ENCODE measurements at regions not wholly inside any gene's neighbourhood (a gene's known extent, or its start where the extent isn't known, plus 50 kb on each side); places are given as distances from the start of the nearest gene placed in this dataset.

- no peaks in the 10 kb centered on the region for H3K9me3 ChIP-seq (ENCODE audit: severe bottlenecking)
- no peak for TF ChIP-seq CTCF (IDR thresholded peaks at IDR 0.05; ENCODE audit: poor library complexity, severe bottlenecking)
- DNase-seq (ENCODE audit: low spot score): no peak
- no peak overlapping the region for H3K27ac ChIP-seq (ENCODE audit: poor library complexity, severe bottlenecking)
- H3K4me3 ChIP-seq (ENCODE audit: severe bottlenecking): no peak overlapping the region
- H3K4me1 ChIP-seq (ENCODE audit: insufficient read depth, poor library complexity, severe bottlenecking): no peaks in the 10 kb centered on the region
- no peaks in the 10 kb centered on the region for H3K36me3 ChIP-seq (ENCODE audit: low read depth)
- no peaks in the 10 kb centered on the region for H3K27me3 ChIP-seq (ENCODE audit: insufficient read depth, poor library complexity, severe bottlenecking)
- no peak for ATAC-seq (ENCODE audit: low read depth)
Observed at GRCh38 chr3:59527493-59527892, 477.7 kb upstream of the CFAP20DC start.

DNA sequence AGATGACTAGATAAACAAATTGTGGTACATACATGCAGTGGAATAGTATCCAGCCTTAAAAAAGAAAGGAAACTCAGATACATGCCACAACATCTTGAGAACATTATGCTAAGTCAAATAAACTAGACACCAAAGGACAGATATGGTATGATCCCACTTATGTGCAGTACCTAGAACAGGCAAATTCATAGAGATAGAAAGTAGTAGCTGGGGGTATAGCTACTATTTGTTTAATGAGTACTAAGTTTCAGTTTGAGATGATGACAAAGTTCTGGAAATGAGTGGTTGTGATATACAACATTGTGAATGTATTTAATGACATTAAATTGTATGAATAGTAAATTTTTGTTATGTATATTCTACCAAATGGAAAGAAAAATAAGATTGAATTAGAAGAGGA is 477.2 kb upstream of the CFAP20DC start:
- no peak for TF ChIP-seq CTCF (IDR thresholded peaks at IDR 0.05; ENCODE audit: poor library complexity, severe bottlenecking)
- DNase-seq (ENCODE audit: low spot score): no peak
- Histone ChIP-seq H3K27me3 (ENCODE audit: insufficient read depth, poor library complexity, severe bottlenecking) (no peaks in the 10 kb centered on the region), H3K4me1 (ENCODE audit: insufficient read depth, poor library complexity, severe bottlenecking) (no peaks in the 10 kb centered on the region), H3K9me3 (ENCODE audit: severe bottlenecking) (no peaks in the 10 kb centered on the region), H3K4me3 (ENCODE audit: severe bottlenecking) (no peak overlapping the region), H3K36me3 (ENCODE audit: low read depth) (no peaks in the 10 kb centered on the region), H3K27ac (ENCODE audit: poor library complexity, severe bottlenecking) (no peak overlapping the region)
- no peak for ATAC-seq (ENCODE audit: low read depth)

- ATAC-seq (ENCODE audit: low read depth) (no peak), DNase-seq (ENCODE audit: low spot score) (no peak)
- no peak overlapping the region for H3K4me3 ChIP-seq (ENCODE audit: severe bottlenecking)
- TF ChIP-seq CTCF (IDR thresholded peaks at IDR 0.05; ENCODE audit: poor library complexity, severe bottlenecking): no peak
- no peaks in the 10 kb centered on the region for H3K4me1 ChIP-seq (ENCODE audit: insufficient read depth, poor library complexity, severe bottlenecking)
- no peaks in the 10 kb centered on the region for H3K27me3 ChIP-seq (ENCODE audit: insufficient read depth, poor library complexity, severe bottlenecking)
- H3K27ac ChIP-seq (ENCODE audit: poor library complexity, severe bottlenecking): no peak overlapping the region
- no peaks in the 10 kb centered on the region for H3K9me3 ChIP-seq (ENCODE audit: severe bottlenecking)
- no peaks in the 10 kb centered on the region for H3K36me3 ChIP-seq (ENCODE audit: low read depth)
Observed at GRCh38 chr3:59522550-59522949, 472.7 kb upstream of the CFAP20DC start.

- no peak for TF ChIP-seq CTCF (IDR thresholded peaks at IDR 0.05; ENCODE audit: poor library complexity, severe bottlenecking)
- H3K27me3 ChIP-seq (ENCODE audit: insufficient read depth, poor library complexity, severe bottlenecking): no peaks in the 10 kb centered on the region
- ATAC-seq (ENCODE audit: low read depth) (no peak), DNase-seq (ENCODE audit: low spot score) (no peak)
- no peaks in the 10 kb centered on the region for H3K9me3 ChIP-seq (ENCODE audit: severe bottlenecking)
- H3K4me1 ChIP-seq (ENCODE audit: insufficient read depth, poor library complexity, severe bottlenecking): no peaks in the 10 kb centered on the region
- H3K27ac ChIP-seq (ENCODE audit: poor library complexity, severe bottlenecking): no peak overlapping the region
- no peaks in the 10 kb centered on the region for H3K36me3 ChIP-seq (ENCODE audit: low read depth)
- no peak overlapping the region for H3K4me3 ChIP-seq (ENCODE audit: severe bottlenecking)
Observed at GRCh38 chr3:59519094-59519493, 469.3 kb upstream of the CFAP20DC start.

DNA sequence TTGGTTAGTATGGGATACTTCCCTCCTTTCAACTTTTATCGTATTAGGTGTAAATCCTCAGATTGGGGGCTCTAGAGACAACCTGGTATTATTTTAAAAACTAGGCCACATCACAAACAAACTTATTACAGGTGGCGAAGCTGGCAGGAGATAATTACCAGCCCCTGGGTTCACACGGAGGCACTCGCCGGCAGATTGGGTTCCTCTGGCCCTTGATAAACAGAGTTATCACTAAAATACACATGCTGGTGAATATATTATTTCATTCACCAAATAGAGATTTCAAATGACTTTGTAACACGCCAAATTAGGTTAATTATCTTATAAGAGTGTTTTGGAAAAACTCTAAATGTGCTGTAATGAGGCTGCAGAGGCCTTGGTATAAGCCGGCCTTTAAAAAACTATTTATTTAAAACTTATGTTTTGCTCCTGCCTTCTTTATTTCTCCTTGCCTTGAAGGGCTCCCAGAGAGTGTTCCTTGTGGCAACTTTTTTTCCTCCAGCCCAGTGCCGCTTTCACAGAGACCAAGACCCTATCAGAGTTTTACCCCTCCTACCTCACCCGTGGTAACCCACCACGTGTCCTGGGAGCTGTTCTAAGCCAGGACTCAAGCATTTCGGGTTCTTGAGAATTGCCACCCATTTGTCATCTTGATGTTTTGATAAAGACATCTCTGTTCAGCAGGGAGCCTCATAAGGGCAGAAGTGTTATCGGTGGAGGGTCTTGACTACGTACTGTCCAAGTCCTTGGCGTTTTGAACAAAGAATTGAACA is 468.6 kb upstream of the CFAP20DC start:
- H3K27ac ChIP-seq (ENCODE audit: poor library complexity, severe bottlenecking): no peak overlapping the region
- no peaks in the 10 kb centered on the region for H3K4me1 ChIP-seq (ENCODE audit: insufficient read depth, poor library complexity, severe bottlenecking)
- no peak for ATAC-seq (ENCODE audit: low read depth)
- DNase-seq (ENCODE audit: low spot score): no peak
- no peaks in the 10 kb centered on the region for H3K27me3 ChIP-seq (ENCODE audit: insufficient read depth, poor library complexity, severe bottlenecking)
- no peak overlapping the region for H3K4me3 ChIP-seq (ENCODE audit: severe bottlenecking)
- TF ChIP-seq CTCF (IDR thresholded peaks at IDR 0.05; ENCODE audit: poor library complexity, severe bottlenecking): no peak
- no peaks in the 10 kb centered on the region for H3K9me3 ChIP-seq (ENCODE audit: severe bottlenecking)
- H3K36me3 ChIP-seq (ENCODE audit: low read depth): no peaks in the 10 kb centered on the region

All from RWPE2 (cell line).